22Rv1 (cell line): ENCODE measurements at regions not wholly inside any gene's neighbourhood (a gene's known extent, or its start where the extent isn't known, plus 50 kb on each side); places are given as distances from the start of the nearest gene placed in this dataset.

Source experiments
- ZFX ChIP-seq: fragments of 450-650 bp; IDR thresholded peaks from 2 replicates; pipeline ENCODE4 v1.6.1; 2017; ENCODE audit warnings: antibody characterized with exemption, borderline replicate concordance
- TF ChIP-seq, protein P1 (sequence below): fragments of 450-650 bp; IDR thresholded peaks from 2 replicates; pipeline ENCODE4 v1.5.1; 2017; ENCODE audit warnings: mild to moderate bottlenecking

DNA sequence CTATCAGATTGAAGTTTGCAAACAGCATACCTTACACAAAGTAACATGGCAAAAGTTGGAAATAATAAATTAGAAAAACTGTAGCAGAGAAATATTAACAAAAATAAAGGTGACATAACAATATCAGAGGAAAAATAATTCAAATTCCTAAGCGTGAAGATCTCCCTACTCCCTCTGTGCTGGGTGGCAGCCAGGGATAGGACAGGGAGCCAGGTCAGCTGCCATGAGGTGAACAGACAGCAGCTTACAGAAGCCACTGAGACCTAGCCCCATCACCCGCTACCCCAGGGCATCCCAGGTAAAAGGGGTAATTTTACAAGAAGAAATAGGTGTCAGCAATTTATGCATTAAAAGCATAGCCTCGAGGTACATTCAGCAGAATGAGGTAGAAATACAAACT, 423.8 kb upstream of the HS6ST1 start:
- TF ChIP-seq, protein P1, sequence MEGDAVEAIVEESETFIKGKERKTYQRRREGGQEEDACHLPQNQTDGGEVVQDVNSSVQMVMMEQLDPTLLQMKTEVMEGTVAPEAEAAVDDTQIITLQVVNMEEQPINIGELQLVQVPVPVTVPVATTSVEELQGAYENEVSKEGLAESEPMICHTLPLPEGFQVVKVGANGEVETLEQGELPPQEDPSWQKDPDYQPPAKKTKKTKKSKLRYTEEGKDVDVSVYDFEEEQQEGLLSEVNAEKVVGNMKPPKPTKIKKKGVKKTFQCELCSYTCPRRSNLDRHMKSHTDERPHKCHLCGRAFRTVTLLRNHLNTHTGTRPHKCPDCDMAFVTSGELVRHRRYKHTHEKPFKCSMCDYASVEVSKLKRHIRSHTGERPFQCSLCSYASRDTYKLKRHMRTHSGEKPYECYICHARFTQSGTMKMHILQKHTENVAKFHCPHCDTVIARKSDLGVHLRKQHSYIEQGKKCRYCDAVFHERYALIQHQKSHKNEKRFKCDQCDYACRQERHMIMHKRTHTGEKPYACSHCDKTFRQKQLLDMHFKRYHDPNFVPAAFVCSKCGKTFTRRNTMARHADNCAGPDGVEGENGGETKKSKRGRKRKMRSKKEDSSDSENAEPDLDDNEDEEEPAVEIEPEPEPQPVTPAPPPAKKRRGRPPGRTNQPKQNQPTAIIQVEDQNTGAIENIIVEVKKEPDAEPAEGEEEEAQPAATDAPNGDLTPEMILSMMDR: no peak
- no peak for TF ChIP-seq ZFX
